Mucosa of stomach (tissue), 1 donor: ENCODE measurements at regions not wholly inside any gene's neighbourhood (a gene's known extent, or its start where the extent isn't known, plus 50 kb on each side); places are given as distances from the start of the nearest gene placed in this dataset.
"Not testable (repeated sequence)": the region's sequence is repeated elsewhere in the genome, so short reads cannot be mapped to it uniquely, and the experiment has no call there.

ENCODE experiments used
- H3K27me3 ChIP-seq: one replicate; pipeline ENCODE4 v1.7.0; 2013; ENCODE audit warnings: mild to moderate bottlenecking, low read length; ENCODE audit not compliant: control insufficient read depth, insufficient read depth
- H3K36me3 ChIP-seq: one replicate; pipeline ENCODE4 v1.7.0; 2013; ENCODE audit warnings: low read length; ENCODE audit not compliant: control insufficient read depth, insufficient read depth
- H3K4me1 ChIP-seq: one replicate; pipeline ENCODE4 v1.7.0; 2013; ENCODE audit warnings: mild to moderate bottlenecking, low read length; ENCODE audit not compliant: control insufficient read depth, insufficient read depth
- H3K4me3 ChIP-seq: one replicate; pipeline ENCODE4 v1.7.0; 2013; ENCODE audit warnings: low read length
- H3K9ac ChIP-seq: one replicate; pipeline ENCODE4 v1.7.0; 2013; ENCODE audit warnings: mild to moderate bottlenecking, low read length, moderate library complexity
- H3K9me3 ChIP-seq: one replicate; pipeline ENCODE4 v1.7.0; 2013; ENCODE audit warnings: mild to moderate bottlenecking, low read length, moderate library complexity; ENCODE audit not compliant: control insufficient read depth
- donor health status: Pancreatic carcinoma.

GRCh38 chr13:22945321-22946226 lies 235.2 kb upstream of the SGCG start:
- no peaks in the 10 kb centered on the region for H3K9me3 ChIP-seq
- H3K4me1 ChIP-seq = peaks cover 3% of the 10 kb centered on the region
- H3K9ac ChIP-seq = no peak overlapping the region
- no peaks in the 10 kb centered on the region for H3K36me3 ChIP-seq
- no peaks in the 10 kb centered on the region for H3K27me3 ChIP-seq
- H3K4me3 ChIP-seq = no peak overlapping the region

GRCh38 chr13:22948421-22948820 lies 232.4 kb upstream of the SGCG start:
- peaks cover 3% of the 10 kb centered on the region for H3K4me1 ChIP-seq
- no peaks in the 10 kb centered on the region for H3K27me3 ChIP-seq
- H3K9ac ChIP-seq = no peak overlapping the region
- H3K9me3 ChIP-seq = no peaks in the 10 kb centered on the region
- no peaks in the 10 kb centered on the region for H3K36me3 ChIP-seq
- no peak overlapping the region for H3K4me3 ChIP-seq

- H3K9me3 ChIP-seq, H3K4me1 ChIP-seq, H3K4me3 ChIP-seq, H3K36me3 ChIP-seq, H3K27me3 ChIP-seq, H3K9ac ChIP-seq: not testable (repeated sequence)
Observed at GRCh38 chr13:22952018-22952417, 228.8 kb upstream of the SGCG start.

GRCh38 chr13:22955147-22955546 lies 225.6 kb upstream of the SGCG start:
- not testable (repeated sequence) for H3K9me3 ChIP-seq, H3K36me3 ChIP-seq, H3K4me3 ChIP-seq, H3K4me1 ChIP-seq, H3K27me3 ChIP-seq, H3K9ac ChIP-seq

GRCh38 chr13:22956456-22957115 lies 224.2 kb upstream of the SGCG start:
- not testable (repeated sequence) for H3K4me1 ChIP-seq, H3K36me3 ChIP-seq, H3K4me3 ChIP-seq, H3K9me3 ChIP-seq, H3K27me3 ChIP-seq, H3K9ac ChIP-seq

- H3K9ac ChIP-seq, H3K27me3 ChIP-seq, H3K4me1 ChIP-seq, H3K36me3 ChIP-seq, H3K9me3 ChIP-seq, H3K4me3 ChIP-seq: not testable (repeated sequence)
Observed at GRCh38 chr13:22959859-22960258, 220.9 kb upstream of the SGCG start.

GRCh38 chr13:22960827-22961226 lies 220.0 kb upstream of the SGCG start:
- H3K4me1 ChIP-seq = no peaks in the 10 kb centered on the region
- H3K9me3 ChIP-seq = no peaks in the 10 kb centered on the region

GRCh38 chr13:22961342-22961741 lies 219.4 kb upstream of the SGCG start:
- not testable (repeated sequence) for H3K4me3 ChIP-seq

More at GRCh38 chr13:22960827-22961226, 220.0 kb upstream of the SGCG start:
- H3K4me3 ChIP-seq = no peak overlapping the region
- no peaks in the 10 kb centered on the region for H3K27me3 ChIP-seq
- no peaks in the 10 kb centered on the region for H3K36me3 ChIP-seq
- H3K9ac ChIP-seq = no peak overlapping the region

GRCh38 chr13:22961835-22962537 lies 218.8 kb upstream of the SGCG start:
- Histone ChIP-seq H3K9ac (no peak overlapping the region), H3K4me3 (no peak overlapping the region), H3K4me1 (no peaks in the 10 kb centered on the region), H3K9me3 (no peaks in the 10 kb centered on the region), H3K36me3 (no peaks in the 10 kb centered on the region), H3K27me3 (no peaks in the 10 kb centered on the region)

More at GRCh38 chr13:22961342-22961741, 219.4 kb upstream of the SGCG start:
- not testable (repeated sequence) for H3K4me1 ChIP-seq, H3K27me3 ChIP-seq, H3K36me3 ChIP-seq, H3K9me3 ChIP-seq, H3K9ac ChIP-seq

- not testable (repeated sequence) for H3K4me3 ChIP-seq, H3K27me3 ChIP-seq, H3K9me3 ChIP-seq, H3K36me3 ChIP-seq, H3K9ac ChIP-seq, H3K4me1 ChIP-seq
Observed at GRCh38 chr13:22963384-22964053, 217.3 kb upstream of the SGCG start.

GRCh38 chr13:22964245-22964966 lies 216.4 kb upstream of the SGCG start:
- no peaks in the 10 kb centered on the region for H3K9me3 ChIP-seq
- H3K9ac ChIP-seq = no peak overlapping the region
- H3K27me3 ChIP-seq = no peaks in the 10 kb centered on the region
- no peaks in the 10 kb centered on the region for H3K36me3 ChIP-seq
- no peak overlapping the region for H3K4me3 ChIP-seq
- no peaks in the 10 kb centered on the region for H3K4me1 ChIP-seq
